Panc1 (cell line): ENCODE measurements at regions not wholly inside any gene's neighbourhood (a gene's known extent, or its start where the extent isn't known, plus 50 kb on each side); places are given as distances from the start of the nearest gene placed in this dataset.

Experiments
- ATAC-seq: fragments of 200-7000 bp; cut with Tn5 transposase; 2 replicates; pipeline ENCODE4 v1.9.1; 2020; ENCODE audit warnings: mild to moderate bottlenecking, moderate library complexity
- BruUV-seq: library from RNA; stranded (reverse); fragments of 400-500 nt; replicated peaks from 2 replicates; lab custom pipeline; 2021; lab: Mats Ljungman, UMichigan
- CTCF ChIA-PET: fragments of 300-600 bp; sonication (Branson Sonifier 250); formaldehyde crosslinking; loops from one replicate; lab custom pipeline; 2022; ENCODE audit warnings: antibody characterized with exemption; lab: Charles Lee
- POLR2A ChIA-PET: fragments of 300-600 bp; sonication (Branson Sonifier 250); formaldehyde crosslinking; loops from one replicate; lab custom pipeline; 2022; ENCODE audit warnings: antibody characterized with exemption; lab: Charles Lee
- DNase-seq: peaks from one replicate; pipeline ENCODE4 v3.0.0-alpha.2; 2010; ENCODE audit warnings: low read depth, low spot score
- H3K27ac ChIP-seq: 2 replicates; pipeline ENCODE4 v1.5.1; 2011; ENCODE audit warnings: mild to moderate bottlenecking, low read length, inconsistent platforms
- H3K27me3 ChIP-seq: fragments of 200-500 bp; sonication (Bioruptor generic); 2 replicates; pipeline ENCODE4 v1.6.0; 2014; ENCODE audit warnings: low read length, inconsistent platforms; ENCODE audit not compliant: control insufficient read depth, insufficient read depth
- H3K36me3 ChIP-seq: fragments of 200-500 bp; sonication (Bioruptor generic); 2 replicates; pipeline ENCODE4 v1.5.1; 2014; ENCODE audit warnings: inconsistent platforms, mild to moderate bottlenecking, low read length, moderate library complexity; ENCODE audit not compliant: control insufficient read depth, insufficient read depth
- H3K4me1 ChIP-seq: 2 replicates; pipeline ENCODE4 v1.5.1; 2011; ENCODE audit warnings: inconsistent platforms, mild to moderate bottlenecking, low read length, moderate library complexity; ENCODE audit not compliant: control insufficient read depth, insufficient read depth
- H3K4me3 ChIP-seq, 2 experiments: 2 replicates each; pipeline ENCODE4 v1.5.1; 2011 to 2012; ENCODE audit warnings: low read depth in 2 of 2, low read length in 2 of 2, mild to moderate bottlenecking in 2 of 2, inconsistent platforms in 1 of 2, moderate library complexity in 1 of 2
- H3K9me3 ChIP-seq: fragments of 200-500 bp; sonication (Bioruptor generic); 2 replicates; pipeline ENCODE4 v1.5.1; 2014; ENCODE audit warnings: low read depth, mild to moderate bottlenecking, inconsistent platforms, low read length, moderate library complexity; ENCODE audit not compliant: control insufficient read depth, insufficient read depth
- CTCF ChIP-seq: fragments of 450-650 bp; IDR thresholded peaks from 2 replicates; pipeline ENCODE4 v1.5.1; 2017; ENCODE audit warnings: mild to moderate bottlenecking
- POLR2AphosphoS5 ChIP-seq: IDR thresholded peaks from 2 replicates; pipeline ENCODE4 v1.6.1; 2012; ENCODE audit warnings: mild to moderate bottlenecking, low read depth, low read length, moderate library complexity
- REST ChIP-seq, 2 experiments: IDR thresholded peaks; 2 replicates each; pipeline ENCODE4 v1.6.1; 2011 to 2012; ENCODE audit warnings: low read depth in 2 of 2, control low read depth in 1 of 2, low read length in 1 of 2, mild to moderate bottlenecking in 1 of 2, moderate library complexity in 1 of 2; ENCODE audit not compliant: insufficient read depth in 1 of 2
- SIN3A ChIP-seq: IDR thresholded peaks from 2 replicates; pipeline ENCODE4 v1.6.1; 2012; ENCODE audit warnings: low read depth, mild to moderate bottlenecking, low read length, moderate library complexity, borderline replicate concordance; ENCODE audit not compliant: insufficient read depth
- TCF7L2 ChIP-seq: IDR thresholded peaks from 2 replicates; pipeline ENCODE4 v1.6.1; 2011; ENCODE audit warnings: mild to moderate bottlenecking, low read depth, low read length, inconsistent platforms
- in situ Hi-C: cut with HindIII; loops from 2 replicates; pipeline ENCODE4 v1.10.0; 2016; ENCODE audit warnings: low sequenced_read_pairs, low pct_unique_long_range_greater_than_20kb
- intact Hi-C: fragments of 100-400 bp; cut with micrococcal nuclease; formaldehyde crosslinking; loops from one replicate; pipeline ENCODE4 v1.10.0; 2022; ENCODE audit not compliant: unreplicated experiment

DNA sequence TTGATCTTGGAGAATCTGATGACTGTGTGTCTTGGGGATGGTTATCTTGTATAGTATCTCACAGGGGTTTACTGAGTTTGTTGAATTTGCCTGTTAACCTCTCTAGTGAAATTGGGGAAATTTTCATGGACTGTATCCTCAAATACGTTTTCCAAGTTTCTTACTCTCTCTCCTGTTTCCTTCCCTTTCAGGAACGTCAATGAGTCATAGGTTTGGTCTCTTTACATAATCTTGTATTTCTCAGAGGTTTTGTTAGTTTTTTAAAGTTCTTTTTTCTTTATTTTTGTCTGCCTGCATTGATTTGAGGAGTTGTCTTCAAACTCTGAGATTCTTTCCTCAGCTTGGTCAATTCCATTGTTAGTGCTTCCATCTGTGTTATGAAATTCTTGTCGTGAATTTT, 227.7 kb upstream of the GPRIN3 start:
- ChIA-PET POLR2A (no interaction called here), CTCF (no interaction called here)
- TF ChIP-seq POLR2AphosphoS5: no peak
- no peak for TF ChIP-seq TCF7L2
- no peak for TF ChIP-seq SIN3A
- TF ChIP-seq REST (IDR thresholded peaks at IDR 0.05; ENCODE audit: insufficient read depth in 1 of 2, low read depth in 2 of 2, low read length in 1 of 2): no peak
- H3K4me1 ChIP-seq: no peaks in the 10 kb centered on the region
- H3K27me3 ChIP-seq: no peaks in the 10 kb centered on the region
- H3K4me3 ChIP-seq: no peak overlapping the region
- intact Hi-C loops: no loop called here
- H3K27ac ChIP-seq: no peak overlapping the region
- H3K36me3 ChIP-seq: no peaks in the 10 kb centered on the region
- in situ Hi-C loops: no loop called here
- DNase-seq: no peak
- no TSS peak for BruUV-seq
- H3K9me3 ChIP-seq: no peaks in the 10 kb centered on the region
- no peak for ATAC-seq

- ATAC-seq: no peak
- Histone ChIP-seq H3K9me3 (no peaks in the 10 kb centered on the region), H3K36me3 (no peaks in the 10 kb centered on the region), H3K4me3 (no peak overlapping the region), H3K27ac (no peak overlapping the region), H3K4me1 (no peaks in the 10 kb centered on the region), H3K27me3 (no peaks in the 10 kb centered on the region)
- no TSS peak for BruUV-seq
- no peak for DNase-seq
- ChIA-PET POLR2A (no interaction called here), CTCF (no interaction called here)
- in situ Hi-C loops (no loop called here), intact Hi-C loops (no loop called here)
- no peak for TF ChIP-seq TCF7L2
- TF ChIP-seq SIN3A: no peak
- no peak for TF ChIP-seq CTCF
- TF ChIP-seq POLR2AphosphoS5: no peak
- no peak for TF ChIP-seq REST (IDR thresholded peaks at IDR 0.05; ENCODE audit: insufficient read depth in 1 of 2, low read depth in 2 of 2, low read length in 1 of 2)
Measured at GRCh38 chr4:89534356-89534755, 226.8 kb upstream of the GPRIN3 start.
